ENCODE measurements at regions not wholly inside any gene's neighbourhood (a gene's known extent, or its start where the extent isn't known, plus 50 kb on each side); places are given as distances from the start of the nearest gene placed in this dataset.
"Not testable (repeated sequence)": the region's sequence is repeated elsewhere in the genome, so short reads cannot be mapped to it uniquely, and the experiment has no call there.

- WGBS, result 93% methylated on average over 13 of the region's 13 CpGs
- peak in 1 of 3 donors; percentile 24 for DNase-seq
- no peak overlapping the region for H3K4me3 ChIP-seq (ENCODE audit: low read length)
Observed at GRCh38 chr1:102661481-102661880, 446.8 kb downstream of the COL11A1 start.

GRCh38 chr1:102659876-102660483 lies 448.3 kb downstream of the COL11A1 start:
- ATAC-seq; H3K4me1 ChIP-seq (ENCODE audit: control insufficient read depth, insufficient read depth, low read length); H3K9me3 ChIP-seq (ENCODE audit: control insufficient read depth, low read length); H3K4me3 ChIP-seq (ENCODE audit: low read length); intact Hi-C loops (cut with DNase I); H3K27ac ChIP-seq (ENCODE audit: low read length); H3K27me3 ChIP-seq (ENCODE audit: control insufficient read depth, insufficient read depth): not testable (repeated sequence)
- 95% methylated on average over 40 of the region's 47 CpGs for WGBS
- peak in 2 of 3 donors; percentile 31 to 39 for DNase-seq

More at GRCh38 chr1:102661481-102661880, 446.8 kb downstream of the COL11A1 start:
- Histone ChIP-seq H3K9me3 (ENCODE audit: control insufficient read depth, low read length) (no peaks in the 10 kb centered on the region), H3K4me1 (ENCODE audit: control insufficient read depth, insufficient read depth, low read length) (no peaks in the 10 kb centered on the region), H3K27me3 (ENCODE audit: control insufficient read depth, insufficient read depth) (no peaks in the 10 kb centered on the region), H3K27ac (ENCODE audit: low read length) (no peak overlapping the region)
- intact Hi-C loops (cut with DNase I), result no loop called here
- ATAC-seq, result no peak

- no peak for DNase-seq
- WGBS, result 89% methylated on average over 8 of the region's 8 CpGs
- H3K27ac ChIP-seq (ENCODE audit: low read length), result no peak overlapping the region
- H3K4me1 ChIP-seq (ENCODE audit: control insufficient read depth, insufficient read depth, low read length), result no peaks in the 10 kb centered on the region
- ATAC-seq, result no peak
- H3K9me3 ChIP-seq (ENCODE audit: control insufficient read depth, low read length), result no peaks in the 10 kb centered on the region
- no peaks in the 10 kb centered on the region for H3K27me3 ChIP-seq (ENCODE audit: control insufficient read depth, insufficient read depth)
- H3K4me3 ChIP-seq (ENCODE audit: low read length), result no peak overlapping the region
- intact Hi-C loops (cut with DNase I), result no loop called here
Observed at GRCh38 chr1:102655034-102655433, 453.3 kb downstream of the COL11A1 start.

GRCh38 chr1:102640872-102641271 lies 467.4 kb downstream of the COL11A1 start:
- Histone ChIP-seq H3K4me1 (ENCODE audit: control insufficient read depth, insufficient read depth, low read length) (no peaks in the 10 kb centered on the region), H3K27ac (ENCODE audit: low read length) (no peak overlapping the region), H3K9me3 (ENCODE audit: control insufficient read depth, low read length) (no peaks in the 10 kb centered on the region), H3K27me3 (ENCODE audit: control insufficient read depth, insufficient read depth) (no peaks in the 10 kb centered on the region), H3K4me3 (ENCODE audit: low read length) (no peak overlapping the region)
- intact Hi-C loops (cut with DNase I), result no loop called here
- 53% methylated on average over 1 of the region's 1 CpG for WGBS
- ATAC-seq, result no peak
- no peak for DNase-seq

GRCh38 chr1:102640312-102640711 lies 468.0 kb downstream of the COL11A1 start:
- no peaks in the 10 kb centered on the region for H3K9me3 ChIP-seq (ENCODE audit: control insufficient read depth, low read length)
- ATAC-seq (no peak), DNase-seq (no peak)
- no peak overlapping the region for H3K27ac ChIP-seq (ENCODE audit: low read length)
- H3K4me1 ChIP-seq (ENCODE audit: control insufficient read depth, insufficient read depth, low read length), result no peaks in the 10 kb centered on the region
- intact Hi-C loops (cut with DNase I), result no loop called here
- no peak overlapping the region for H3K4me3 ChIP-seq (ENCODE audit: low read length)
- no peaks in the 10 kb centered on the region for H3K27me3 ChIP-seq (ENCODE audit: control insufficient read depth, insufficient read depth)
- 72% methylated on average over 1 of the region's 1 CpG for WGBS

- 70% methylated on average over 3 of the region's 3 CpGs for WGBS
- H3K4me3 ChIP-seq (ENCODE audit: low read length), result no peak overlapping the region
- DNase-seq, result no peak
- H3K27ac ChIP-seq (ENCODE audit: low read length), result no peak overlapping the region
- ATAC-seq, result no peak
- intact Hi-C loops (cut with DNase I), result no loop called here
- no peaks in the 10 kb centered on the region for H3K27me3 ChIP-seq (ENCODE audit: control insufficient read depth, insufficient read depth)
- no peaks in the 10 kb centered on the region for H3K9me3 ChIP-seq (ENCODE audit: control insufficient read depth, low read length)
- no peaks in the 10 kb centered on the region for H3K4me1 ChIP-seq (ENCODE audit: control insufficient read depth, insufficient read depth, low read length)
Observed at GRCh38 chr1:102631691-102632090, 476.6 kb downstream of the COL11A1 start.

- DNase-seq, result no peak
- 75% methylated on average over 1 of the region's 1 CpG for WGBS
- intact Hi-C loops (cut with DNase I), result no loop called here
- Histone ChIP-seq H3K9me3 (ENCODE audit: control insufficient read depth, low read length) (no peaks in the 10 kb centered on the region), H3K4me1 (ENCODE audit: control insufficient read depth, insufficient read depth, low read length) (no peaks in the 10 kb centered on the region), H3K27me3 (ENCODE audit: control insufficient read depth, insufficient read depth) (no peaks in the 10 kb centered on the region), H3K27ac (ENCODE audit: low read length) (no peak overlapping the region), H3K4me3 (ENCODE audit: low read length) (no peak overlapping the region)
- ATAC-seq, result no peak
Observed at GRCh38 chr1:102630041-102630440, 478.3 kb downstream of the COL11A1 start.

GRCh38 chr1:102628109-102628613 lies 480.2 kb downstream of the COL11A1 start:
- ATAC-seq (no peak), DNase-seq (no peak)
- WGBS, result 60% methylated on average over 5 of the region's 5 CpGs
- Histone ChIP-seq H3K27ac (ENCODE audit: low read length) (no peak overlapping the region), H3K27me3 (ENCODE audit: control insufficient read depth, insufficient read depth) (no peaks in the 10 kb centered on the region), H3K4me1 (ENCODE audit: control insufficient read depth, insufficient read depth, low read length) (no peaks in the 10 kb centered on the region), H3K4me3 (ENCODE audit: low read length) (no peak overlapping the region), H3K9me3 (ENCODE audit: control insufficient read depth, low read length) (no peaks in the 10 kb centered on the region)
- intact Hi-C loops (cut with DNase I), result no loop called here

GRCh38 chr1:102627145-102627544 lies 481.2 kb downstream of the COL11A1 start:
- Histone ChIP-seq H3K4me3 (ENCODE audit: low read length) (no peak overlapping the region), H3K4me1 (ENCODE audit: control insufficient read depth, insufficient read depth, low read length) (no peaks in the 10 kb centered on the region), H3K27me3 (ENCODE audit: control insufficient read depth, insufficient read depth) (no peaks in the 10 kb centered on the region), H3K9me3 (ENCODE audit: control insufficient read depth, low read length) (no peaks in the 10 kb centered on the region), H3K27ac (ENCODE audit: low read length) (no peak overlapping the region)
- DNase-seq, result no peak
- 74% methylated on average over 2 of the region's 2 CpGs for WGBS
- intact Hi-C loops (cut with DNase I), result no loop called here
- no peak for ATAC-seq

GRCh38 chr1:102615896-102616295 lies 492.4 kb downstream of the COL11A1 start:
- no peaks in the 10 kb centered on the region for H3K4me1 ChIP-seq (ENCODE audit: control insufficient read depth, insufficient read depth, low read length)
- H3K27ac ChIP-seq (ENCODE audit: low read length), result no peak overlapping the region
- WGBS, result 49% methylated on average over 2 of the region's 2 CpGs
- no peak overlapping the region for H3K4me3 ChIP-seq (ENCODE audit: low read length)
- intact Hi-C loops (cut with DNase I), result no loop called here
- no peaks in the 10 kb centered on the region for H3K9me3 ChIP-seq (ENCODE audit: control insufficient read depth, low read length)
- DNase-seq, result no peak
- H3K27me3 ChIP-seq (ENCODE audit: control insufficient read depth, insufficient read depth), result no peaks in the 10 kb centered on the region
- ATAC-seq, result no peak

GRCh38 chr1:102595106-102595505 lies 513.2 kb downstream of the COL11A1 start:
- Histone ChIP-seq H3K9me3 (ENCODE audit: control insufficient read depth, low read length) (no peaks in the 10 kb centered on the region), H3K27ac (ENCODE audit: low read length) (no peak overlapping the region), H3K4me3 (ENCODE audit: low read length) (no peak overlapping the region), H3K27me3 (ENCODE audit: control insufficient read depth, insufficient read depth) (no peaks in the 10 kb centered on the region), H3K4me1 (ENCODE audit: control insufficient read depth, insufficient read depth, low read length) (no peaks in the 10 kb centered on the region)
- ATAC-seq (no peak), DNase-seq (no peak)
- intact Hi-C loops (cut with DNase I), result no loop called here
- 95% methylated on average over 2 of the region's 2 CpGs for WGBS

- no peak overlapping the region for H3K4me3 ChIP-seq (ENCODE audit: low read length)
- H3K27me3 ChIP-seq (ENCODE audit: control insufficient read depth, insufficient read depth), result no peaks in the 10 kb centered on the region
- H3K27ac ChIP-seq (ENCODE audit: low read length), result no peak overlapping the region
- H3K4me1 ChIP-seq (ENCODE audit: control insufficient read depth, insufficient read depth, low read length), result no peaks in the 10 kb centered on the region
- DNase-seq (no peak), ATAC-seq (no peak)
- intact Hi-C loops (cut with DNase I), result no loop called here
- no peaks in the 10 kb centered on the region for H3K9me3 ChIP-seq (ENCODE audit: control insufficient read depth, low read length)
Observed at GRCh38 chr1:102593276-102593675, 515.0 kb downstream of the COL11A1 start.
